ENCODE measurements at regions not wholly inside any gene's neighbourhood (a gene's known extent, or its start where the extent isn't known, plus 50 kb on each side); places are given as distances from the start of the nearest gene placed in this dataset.
A peak's percentile ranks its signal among the peaks of the same experiment; 100 is the strongest.

DNA sequence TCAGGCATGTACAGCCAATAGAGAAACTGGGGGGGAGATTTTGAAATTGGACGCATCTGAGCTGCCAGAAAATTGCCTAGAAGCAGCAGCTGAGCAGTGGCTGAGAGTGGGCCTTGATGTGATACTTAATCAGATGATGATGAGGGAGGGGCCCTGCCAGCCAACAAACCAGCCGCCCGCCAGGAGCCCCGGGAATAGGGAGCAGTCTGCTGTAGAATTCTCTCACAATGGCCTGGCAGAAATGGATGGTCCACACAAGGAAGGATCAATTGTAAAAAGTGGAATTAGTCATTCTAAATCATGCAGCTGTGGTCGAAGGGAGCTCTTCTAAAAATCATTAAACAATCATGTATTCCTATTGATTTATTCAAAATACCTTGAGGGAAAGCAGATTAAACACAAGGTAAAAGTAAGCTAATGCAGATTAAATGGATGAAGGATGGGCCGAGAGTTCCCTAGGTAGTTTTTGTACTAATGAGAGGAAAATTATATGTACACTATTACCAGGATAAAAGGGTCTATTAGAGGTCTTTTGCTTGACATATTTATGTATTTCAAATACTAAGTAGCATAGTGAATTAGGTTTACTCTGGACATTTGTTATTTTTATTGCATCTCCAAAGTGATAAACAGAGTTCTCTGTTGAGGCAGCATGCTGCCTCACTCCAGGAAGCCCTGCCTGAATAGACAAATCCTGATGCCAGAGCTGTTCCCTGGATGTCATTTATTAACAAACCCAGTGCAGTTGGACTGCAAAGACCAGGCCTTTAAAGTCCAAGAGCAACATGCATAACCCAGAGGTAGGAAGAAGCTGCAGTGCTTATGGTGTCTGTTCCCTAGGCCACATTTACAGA lies 91.3 kb downstream of the NKX6-1 start:
- no peaks in the 10 kb centered on the region for H3K9me3 ChIP-seq (ENCODE audit: control insufficient read depth, low read depth, low read length)
- H3K27ac ChIP-seq (ENCODE audit: low read length): no peak overlapping the region
- no peak overlapping the region for H3K4me3 ChIP-seq (ENCODE audit: low read length)
- H3K9ac ChIP-seq (ENCODE audit: low read length): no peak overlapping the region
- no peaks in the 10 kb centered on the region for H3K4me1 ChIP-seq (ENCODE audit: control insufficient read depth, low read depth, low read length)
- H3K27me3 ChIP-seq (ENCODE audit: control insufficient read depth, insufficient read depth, low read length): no peaks in the 10 kb centered on the region
- no peaks in the 10 kb centered on the region for H3K36me3 ChIP-seq (ENCODE audit: control insufficient read depth, low read depth, low read length)

GRCh38 chr4:84403656-84404055 lies 95.4 kb downstream of the NKX6-1 start:
- Histone ChIP-seq H3K4me1 (ENCODE audit: control insufficient read depth, low read depth, low read length) (no peaks in the 10 kb centered on the region), H3K27me3 (ENCODE audit: control insufficient read depth, insufficient read depth, low read length) (no peaks in the 10 kb centered on the region), H3K27ac (ENCODE audit: low read length) (no peak overlapping the region)

GRCh38 chr4:84401701-84402306 lies 97.3 kb downstream of the NKX6-1 start:
- H3K36me3 ChIP-seq (ENCODE audit: control insufficient read depth, low read depth, low read length): no peaks in the 10 kb centered on the region
- H3K27me3 ChIP-seq (ENCODE audit: control insufficient read depth, insufficient read depth, low read length): no peaks in the 10 kb centered on the region
- H3K4me1 ChIP-seq (ENCODE audit: control insufficient read depth, low read depth, low read length): no peaks in the 10 kb centered on the region
- H3K27ac ChIP-seq (ENCODE audit: low read length): no peak overlapping the region
- H3K9ac ChIP-seq (ENCODE audit: low read length): no peak overlapping the region
- no peaks in the 10 kb centered on the region for H3K9me3 ChIP-seq (ENCODE audit: control insufficient read depth, low read depth, low read length)
- no peak overlapping the region for H3K4me3 ChIP-seq (ENCODE audit: low read length)

More at GRCh38 chr4:84403656-84404055, 95.4 kb downstream of the NKX6-1 start:
- Histone ChIP-seq H3K4me3 (ENCODE audit: low read length) (no peak overlapping the region), H3K9ac (ENCODE audit: low read length) (no peak overlapping the region), H3K9me3 (ENCODE audit: control insufficient read depth, low read depth, low read length) (no peaks in the 10 kb centered on the region), H3K36me3 (ENCODE audit: control insufficient read depth, low read depth, low read length) (no peaks in the 10 kb centered on the region)

DNA sequence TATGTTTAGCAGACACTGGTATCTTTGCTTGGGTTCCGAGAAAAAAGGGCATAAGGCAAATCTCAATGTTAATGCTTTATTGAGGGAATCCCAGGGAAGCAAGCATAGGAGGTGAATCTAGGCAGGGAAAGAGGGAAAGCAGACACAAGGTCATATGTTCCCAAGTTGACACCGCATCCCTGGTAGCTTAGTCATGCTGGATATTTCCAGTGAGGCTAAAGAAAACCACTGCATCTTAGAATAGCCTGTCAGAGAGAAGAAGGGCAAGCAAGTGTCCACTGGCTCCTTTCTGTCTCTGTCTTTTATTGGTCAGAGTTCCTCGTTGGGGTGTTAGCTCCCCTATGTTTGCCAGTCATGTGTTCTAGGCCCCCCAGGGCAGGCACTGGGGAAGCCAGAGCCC lies 104.7 kb downstream of the NKX6-1 start:
- Histone ChIP-seq H3K9me3 (ENCODE audit: control insufficient read depth, low read depth, low read length) (no peaks in the 10 kb centered on the region), H3K9ac (ENCODE audit: low read length) (no peak overlapping the region), H3K4me1 (ENCODE audit: control insufficient read depth, low read depth, low read length) (no peaks in the 10 kb centered on the region), H3K4me3 (ENCODE audit: low read length) (no peak overlapping the region), H3K27me3 (ENCODE audit: control insufficient read depth, insufficient read depth, low read length) (no peaks in the 10 kb centered on the region), H3K36me3 (ENCODE audit: control insufficient read depth, low read depth, low read length) (no peaks in the 10 kb centered on the region), H3K27ac (ENCODE audit: low read length) (no peak overlapping the region)

DNA sequence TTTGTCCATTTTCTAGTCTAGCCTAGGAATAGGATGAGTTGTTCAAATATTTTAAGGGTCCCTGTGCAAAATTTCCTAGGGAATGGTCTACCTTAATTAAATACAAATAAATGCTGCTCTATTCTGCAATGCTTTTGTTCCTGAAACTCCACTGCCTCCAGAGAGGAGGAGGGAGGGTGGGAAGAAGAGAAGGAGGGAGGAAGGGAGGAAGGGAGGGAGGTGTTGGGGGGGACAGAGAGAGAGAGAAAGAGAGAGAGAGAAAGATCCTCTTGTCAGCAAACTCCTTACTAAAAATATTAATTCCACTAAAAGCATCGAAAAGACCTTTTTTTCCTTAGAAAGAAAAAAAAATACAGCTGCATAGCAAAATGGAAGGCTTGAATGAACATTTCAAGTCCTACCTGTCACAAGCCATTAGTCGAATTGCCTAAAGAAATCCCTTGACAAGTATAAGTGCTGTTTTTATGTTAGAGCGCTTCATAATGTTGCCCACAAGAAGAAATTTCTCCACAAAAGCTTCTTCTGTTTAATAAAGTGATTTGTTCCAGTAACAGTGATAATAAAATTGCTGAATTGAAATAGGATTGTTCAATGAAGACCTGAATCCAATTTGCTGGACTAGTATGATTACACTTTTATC lies 106.0 kb downstream of the NKX6-1 start:
- H3K36me3 ChIP-seq (ENCODE audit: control insufficient read depth, low read depth, low read length): no peaks in the 10 kb centered on the region

DNA sequence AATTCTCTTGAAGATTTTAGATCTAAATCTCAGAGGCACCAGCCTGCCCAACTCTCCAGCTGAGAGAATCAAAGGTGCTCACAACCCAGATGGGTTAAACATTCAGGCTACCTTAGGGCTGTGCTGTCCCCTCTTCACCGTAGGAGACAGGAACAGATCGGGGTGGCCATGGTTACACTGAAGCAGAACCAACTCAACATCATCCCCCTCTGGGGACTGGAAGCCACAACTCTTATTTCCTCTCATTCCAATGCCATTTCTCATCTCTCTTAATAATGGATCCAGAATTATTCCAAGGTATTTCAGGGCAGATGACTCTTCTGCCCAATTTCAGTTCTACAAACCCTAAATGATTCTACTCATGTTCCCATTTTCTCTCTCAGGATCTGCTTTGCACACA lies 109.7 kb downstream of the NKX6-1 start:
- Histone ChIP-seq H3K36me3 (ENCODE audit: control insufficient read depth, low read depth, low read length) (no peaks in the 10 kb centered on the region), H3K27ac (ENCODE audit: low read length) (no peak overlapping the region), H3K9me3 (ENCODE audit: control insufficient read depth, low read depth, low read length) (no peaks in the 10 kb centered on the region), H3K9ac (ENCODE audit: low read length) (no peak overlapping the region), H3K4me3 (ENCODE audit: low read length) (no peak overlapping the region), H3K27me3 (ENCODE audit: control insufficient read depth, insufficient read depth, low read length) (peaks cover 15% of the 10 kb centered on the region), H3K4me1 (ENCODE audit: control insufficient read depth, low read depth, low read length) (peaks cover 31% of the 10 kb centered on the region)

More for the DNA sequence above, 106.0 kb downstream of the NKX6-1 start:
- no peak overlapping the region for H3K4me3 ChIP-seq (ENCODE audit: low read length)
- H3K9me3 ChIP-seq (ENCODE audit: control insufficient read depth, low read depth, low read length): no peaks in the 10 kb centered on the region
- no peaks in the 10 kb centered on the region for H3K27me3 ChIP-seq (ENCODE audit: control insufficient read depth, insufficient read depth, low read length)
- no peak overlapping the region for H3K9ac ChIP-seq (ENCODE audit: low read length)
- no peak overlapping the region for H3K27ac ChIP-seq (ENCODE audit: low read length)
- H3K4me1 ChIP-seq (ENCODE audit: control insufficient read depth, low read depth, low read length): peaks cover 4% of the 10 kb centered on the region

DNA sequence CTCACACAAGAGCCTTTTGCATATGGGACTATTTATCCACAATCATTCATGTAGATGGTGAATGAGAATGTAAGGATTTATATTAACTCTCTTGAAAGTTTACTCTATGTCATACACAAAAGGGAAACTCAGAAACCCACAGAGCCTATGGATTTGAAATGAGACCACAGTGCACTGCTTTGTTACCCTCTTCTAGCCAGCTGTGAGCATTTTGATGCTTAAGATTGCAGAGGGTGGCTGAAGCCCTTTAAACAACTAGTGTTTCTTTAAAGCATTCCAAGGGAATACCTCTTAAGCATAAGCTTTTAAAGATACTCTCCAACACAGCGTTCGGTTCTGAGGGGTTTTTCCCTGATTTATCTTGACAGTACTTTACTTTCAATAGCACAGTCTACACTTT lies 113.9 kb downstream of the NKX6-1 start:
- Histone ChIP-seq H3K27ac (ENCODE audit: low read length) (no peak overlapping the region), H3K9me3 (ENCODE audit: control insufficient read depth, low read depth, low read length) (no peaks in the 10 kb centered on the region), H3K36me3 (ENCODE audit: control insufficient read depth, low read depth, low read length) (no peaks in the 10 kb centered on the region), H3K4me3 (ENCODE audit: low read length) (peak overlapping the region; percentile 1), H3K27me3 (ENCODE audit: control insufficient read depth, insufficient read depth, low read length) (peaks cover 47% of the 10 kb centered on the region), H3K9ac (ENCODE audit: low read length) (no peak overlapping the region), H3K4me1 (ENCODE audit: control insufficient read depth, low read depth, low read length) (peaks cover 55% of the 10 kb centered on the region)

DNA sequence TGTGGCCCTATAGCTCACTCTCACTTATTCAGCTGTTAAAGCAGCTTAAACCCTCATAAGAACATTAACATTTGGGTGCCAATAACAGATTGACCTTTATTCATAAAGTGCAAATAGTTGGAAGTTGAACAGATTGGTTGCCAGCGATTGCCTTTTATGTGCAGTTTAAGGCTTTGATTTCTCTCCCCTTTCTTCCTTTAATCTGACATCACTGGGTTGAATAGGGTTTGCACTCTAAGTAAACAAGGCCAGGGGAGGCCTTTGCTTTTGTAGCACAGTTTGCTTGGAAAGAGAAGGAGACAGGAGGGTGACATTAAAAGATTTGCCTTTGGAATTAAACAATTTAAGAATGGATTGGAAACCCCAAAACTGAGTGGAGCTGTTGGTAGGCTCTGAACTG lies 114.3 kb downstream of the NKX6-1 start:
- no peak overlapping the region for H3K9ac ChIP-seq (ENCODE audit: low read length)
- no peak overlapping the region for H3K27ac ChIP-seq (ENCODE audit: low read length)
- peaks cover 59% of the 10 kb centered on the region for H3K4me1 ChIP-seq (ENCODE audit: control insufficient read depth, low read depth, low read length)
- H3K36me3 ChIP-seq (ENCODE audit: control insufficient read depth, low read depth, low read length): no peaks in the 10 kb centered on the region
- H3K9me3 ChIP-seq (ENCODE audit: control insufficient read depth, low read depth, low read length): no peaks in the 10 kb centered on the region
- peak overlapping the region; percentile 1 for H3K4me3 ChIP-seq (ENCODE audit: low read length)
- peaks cover 51% of the 10 kb centered on the region for H3K27me3 ChIP-seq (ENCODE audit: control insufficient read depth, insufficient read depth, low read length)

DNA sequence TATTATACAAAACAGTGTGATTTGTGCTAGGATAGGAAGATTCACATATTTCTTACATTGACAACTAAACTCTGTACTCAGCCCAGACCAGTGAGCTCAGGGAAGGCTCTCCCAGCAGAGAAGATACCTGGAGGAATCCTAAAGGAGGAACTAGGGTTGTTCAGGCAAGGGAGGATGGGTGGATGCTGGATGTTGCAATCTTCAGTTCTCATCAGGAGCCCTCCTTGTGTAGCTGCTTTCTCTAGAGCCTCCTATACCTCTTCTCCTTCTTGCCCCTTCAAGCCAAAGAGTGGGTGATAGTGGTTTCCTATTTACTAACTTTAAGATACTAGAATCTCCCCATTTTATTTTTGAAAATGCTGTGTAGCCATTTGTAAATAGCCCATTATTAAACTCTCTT lies 117.3 kb downstream of the NKX6-1 start:
- peaks cover 66% of the 10 kb centered on the region for H3K27me3 ChIP-seq (ENCODE audit: control insufficient read depth, insufficient read depth, low read length)
- H3K4me1 ChIP-seq (ENCODE audit: control insufficient read depth, low read depth, low read length): peaks cover 76% of the 10 kb centered on the region
- H3K4me3 ChIP-seq (ENCODE audit: low read length): no peak overlapping the region
- no peaks in the 10 kb centered on the region for H3K9me3 ChIP-seq (ENCODE audit: control insufficient read depth, low read depth, low read length)
- no peaks in the 10 kb centered on the region for H3K36me3 ChIP-seq (ENCODE audit: control insufficient read depth, low read depth, low read length)
- no peak overlapping the region for H3K9ac ChIP-seq (ENCODE audit: low read length)
- no peak overlapping the region for H3K27ac ChIP-seq (ENCODE audit: low read length)

DNA sequence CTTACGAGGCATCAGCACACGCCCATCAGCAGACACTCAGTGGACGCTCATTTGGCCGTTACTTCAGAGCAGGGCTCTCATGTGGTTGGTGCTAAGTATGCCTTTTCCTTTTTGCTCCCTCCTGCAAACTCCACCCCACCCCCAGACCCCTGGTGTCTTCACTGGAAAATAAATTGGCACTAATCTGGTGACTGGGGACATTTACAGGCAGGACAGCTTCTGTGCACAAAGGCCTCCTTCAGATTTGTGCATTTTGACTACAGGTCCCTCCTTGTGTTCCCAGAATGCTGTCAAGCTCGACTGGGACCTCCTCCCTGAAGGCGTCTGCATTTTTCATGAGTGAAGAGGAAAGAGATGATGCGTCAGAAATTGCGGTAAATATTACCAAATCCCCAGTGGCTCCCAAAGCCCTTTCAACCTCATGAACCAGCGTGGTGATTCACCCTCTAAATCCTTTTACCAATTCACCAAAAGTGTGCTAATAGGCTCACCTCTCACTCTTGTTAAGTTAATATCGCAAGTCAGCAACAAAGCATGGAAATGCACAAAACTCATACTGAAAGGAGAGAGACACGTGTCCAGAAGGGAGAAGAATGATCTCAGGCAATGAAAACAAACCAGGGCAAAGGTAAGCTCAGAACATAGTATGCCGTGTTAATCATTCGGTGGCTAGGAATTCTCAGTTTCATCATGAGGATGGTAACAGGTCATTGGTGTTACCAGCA lies 119.0 kb downstream of the NKX6-1 start:
- H3K9me3 ChIP-seq (ENCODE audit: control insufficient read depth, low read depth, low read length): no peaks in the 10 kb centered on the region
- H3K4me3 ChIP-seq (ENCODE audit: low read length): no peak overlapping the region
- H3K36me3 ChIP-seq (ENCODE audit: control insufficient read depth, low read depth, low read length): no peaks in the 10 kb centered on the region

GRCh38 chr4:84378983-84379382 lies 120.1 kb downstream of the NKX6-1 start:
- Histone ChIP-seq H3K4me1 (ENCODE audit: control insufficient read depth, low read depth, low read length) (peaks cover 51% of the 10 kb centered on the region), H3K4me3 (ENCODE audit: low read length) (peak overlapping the region; percentile 38), H3K36me3 (ENCODE audit: control insufficient read depth, low read depth, low read length) (no peaks in the 10 kb centered on the region), H3K9me3 (ENCODE audit: control insufficient read depth, low read depth, low read length) (no peaks in the 10 kb centered on the region), H3K9ac (ENCODE audit: low read length) (no peak overlapping the region), H3K27me3 (ENCODE audit: control insufficient read depth, insufficient read depth, low read length) (peaks cover 79% of the 10 kb centered on the region), H3K27ac (ENCODE audit: low read length) (no peak overlapping the region)

More for the DNA sequence above, 119.0 kb downstream of the NKX6-1 start:
- H3K4me1 ChIP-seq (ENCODE audit: control insufficient read depth, low read depth, low read length): peaks cover 62% of the 10 kb centered on the region
- peaks cover 76% of the 10 kb centered on the region for H3K27me3 ChIP-seq (ENCODE audit: control insufficient read depth, insufficient read depth, low read length)
- no peak overlapping the region for H3K27ac ChIP-seq (ENCODE audit: low read length)
- H3K9ac ChIP-seq (ENCODE audit: low read length): no peak overlapping the region

Measured in iPS-18a (cell line).